Suprapubic skin (tissue), 4 donors: ENCODE measurements at regions not wholly inside any gene's neighbourhood (a gene's known extent, or its start where the extent isn't known, plus 50 kb on each side); places are given as distances from the start of the nearest gene placed in this dataset.

Source experiments
- DNase-seq, 2 donors: peaks; one replicate each; pipeline ENCODE4 v3.0.0-alpha.2; 2019; ENCODE audit warnings: low spot score in 2 of 2
- H3K27ac ChIP-seq: fragments of 200-600 bp; sonication (generic); one replicate; pipeline ENCODE4 v1.5.1; 2019
- H3K27me3 ChIP-seq: fragments of 200-600 bp; sonication (generic); one replicate; pipeline ENCODE4 v1.5.1; 2019
- H3K36me3 ChIP-seq: fragments of 200-600 bp; sonication (generic); one replicate; pipeline ENCODE4 v1.5.1; 2019
- H3K4me1 ChIP-seq: fragments of 200-600 bp; sonication (generic); one replicate; pipeline ENCODE4 v1.5.1; 2019
- H3K4me3 ChIP-seq: fragments of 200-600 bp; sonication (generic); one replicate; pipeline ENCODE4 v1.5.1; 2019; ENCODE audit warnings: mild to moderate bottlenecking
- H3K9me3 ChIP-seq: fragments of 200-600 bp; sonication (generic); one replicate; pipeline ENCODE4 v1.5.1; 2019
- CTCF ChIP-seq, 2 donors: fragments of 200-600 bp in 1 of 2; fragments of 450-650 bp in 1 of 2; sonication (generic) in 1 of 2; IDR thresholded peaks; one replicate each; pipeline ENCODE4 v1.5.1; 2016 to 2019; ENCODE audit warnings: antibody characterized with exemption in 2 of 2, mild to moderate bottlenecking in 1 of 2, moderate library complexity in 1 of 2
- EP300 ChIP-seq: sonication (generic); formaldehyde crosslinking; IDR thresholded peaks from one replicate; pipeline ENCODE4 v1.6.1; 2017; ENCODE audit warnings: antibody characterized with exemption
- POLR2A ChIP-seq, 2 donors: fragments of 450-650 bp; IDR thresholded peaks; one replicate each; pipeline ENCODE4 v1.6.1; 2017; ENCODE audit warnings: antibody characterized with exemption in 2 of 2, mild to moderate bottlenecking in 2 of 2, moderate library complexity in 2 of 2
- POLR2AphosphoS5 ChIP-seq, 3 donors: sonication (generic); formaldehyde crosslinking; IDR thresholded peaks; one replicate each; pipeline ENCODE4 v1.6.1; 2017; ENCODE audit warnings: antibody characterized with exemption in 3 of 3
- WGBS: methylation state at CpG from one replicate; pipeline ENCODE4 v1.1.5; 2018; 5-methylcytosine and 5-hydroxymethylcytosine counted together

- TF ChIP-seq POLR2A (IDR thresholded peaks at IDR 0.05) (no peak), CTCF (IDR thresholded peaks at IDR 0.05) (no peak), POLR2AphosphoS5 (IDR thresholded peaks at IDR 0.05) (no peak), EP300 (no peak)
- no CpG with 5 or more reads among the region's 11 CpGs for WGBS
- H3K36me3 ChIP-seq = no peaks in the 10 kb centered on the region
- H3K4me1 ChIP-seq = peaks cover 12% of the 10 kb centered on the region
- no peak for DNase-seq
- no peak overlapping the region for H3K27ac ChIP-seq
- no peaks in the 10 kb centered on the region for H3K9me3 ChIP-seq
- H3K27me3 ChIP-seq = peaks cover 23% of the 10 kb centered on the region
- H3K4me3 ChIP-seq = no peak overlapping the region
Measured at GRCh38 chr17:77540531-77540930, 399.8 kb downstream of the SEC14L1 start.

- H3K36me3 ChIP-seq = no peaks in the 10 kb centered on the region
- peaks cover 12% of the 10 kb centered on the region for H3K4me1 ChIP-seq
- 61% methylated on average over 13 of the region's 15 CpGs for WGBS
- no peak overlapping the region for H3K4me3 ChIP-seq
- peaks cover 23% of the 10 kb centered on the region for H3K27me3 ChIP-seq
- DNase-seq = no peak
- H3K27ac ChIP-seq = no peak overlapping the region
- H3K9me3 ChIP-seq = no peaks in the 10 kb centered on the region
- TF ChIP-seq POLR2AphosphoS5 (IDR thresholded peaks at IDR 0.05) = no peak
- TF ChIP-seq EP300 = no peak
- no peak for TF ChIP-seq POLR2A (IDR thresholded peaks at IDR 0.05)
- no peak for TF ChIP-seq CTCF (IDR thresholded peaks at IDR 0.05)
Measured at GRCh38 chr17:77540975-77541374, 400.2 kb downstream of the SEC14L1 start.

GRCh38 chr17:77542011-77542410 lies 401.2 kb downstream of the SEC14L1 start:
- Histone ChIP-seq H3K4me3 (no peak overlapping the region), H3K27ac (no peak overlapping the region), H3K27me3 (peaks cover 23% of the 10 kb centered on the region), H3K4me1 (peaks cover 12% of the 10 kb centered on the region), H3K36me3 (no peaks in the 10 kb centered on the region), H3K9me3 (no peaks in the 10 kb centered on the region)
- WGBS = 21% methylated on average over 1 of the region's 1 CpG
- no peak for DNase-seq
- no peak for TF ChIP-seq CTCF (IDR thresholded peaks at IDR 0.05)
- TF ChIP-seq POLR2AphosphoS5 (IDR thresholded peaks at IDR 0.05) = no peak
- TF ChIP-seq EP300 = no peak
- TF ChIP-seq POLR2A (IDR thresholded peaks at IDR 0.05) = no peak

- TF ChIP-seq POLR2A (IDR thresholded peaks at IDR 0.05) (no peak), CTCF (IDR thresholded peaks at IDR 0.05) (peak; percentile 76 to 91)
- Histone ChIP-seq H3K4me3 (no peak overlapping the region), H3K27me3 (peaks cover 23% of the 10 kb centered on the region), H3K9me3 (no peaks in the 10 kb centered on the region), H3K4me1 (peaks cover 12% of the 10 kb centered on the region), H3K36me3 (no peaks in the 10 kb centered on the region), H3K27ac (no peak overlapping the region)
- WGBS = 16% methylated on average over 13 of the region's 13 CpGs
- peak; percentile 86 to 92 for DNase-seq
Measured at GRCh38 chr17:77542551-77543490, 402.1 kb downstream of the SEC14L1 start.

- no peak overlapping the region for H3K4me3 ChIP-seq
- 65% methylated on average over 15 of the region's 15 CpGs for WGBS
- H3K27ac ChIP-seq = no peak overlapping the region
- TF ChIP-seq POLR2A (IDR thresholded peaks at IDR 0.05) (no peak), POLR2AphosphoS5 (IDR thresholded peaks at IDR 0.05) (no peak), EP300 (no peak), CTCF (IDR thresholded peaks at IDR 0.05) (no peak)
- peaks cover 23% of the 10 kb centered on the region for H3K27me3 ChIP-seq
- no peaks in the 10 kb centered on the region for H3K9me3 ChIP-seq
- peaks cover 12% of the 10 kb centered on the region for H3K4me1 ChIP-seq
- no peak for DNase-seq
- no peaks in the 10 kb centered on the region for H3K36me3 ChIP-seq
Measured at GRCh38 chr17:77543801-77544200, 403.0 kb downstream of the SEC14L1 start.
